Lung (tissue), 11 donors: ENCODE measurements at regions not wholly inside any gene's neighbourhood (a gene's known extent, or its start where the extent isn't known, plus 50 kb on each side); places are given as distances from the start of the nearest gene placed in this dataset.

Experiments used
- ATAC-seq: fragments of 200-7000 bp; cut with Tn5 transposase; one replicate; pipeline ENCODE4 v1.9.1; 2020; ENCODE audit warnings: moderate number of reproducible peaks; ENCODE audit not compliant: insufficient read depth, low FRiP score
- DNase-seq, 3 donors: peaks; one replicate each; pipeline ENCODE4 v3.0.0-alpha.2; 2013 to 2017
- H3K27ac ChIP-seq, 2 donors: one replicate each; pipeline ENCODE4 v1.5.1; 2013; ENCODE audit warnings: mild to moderate bottlenecking in 2 of 2, moderate library complexity in 2 of 2, control low read depth in 1 of 2, inconsistent platforms in 1 of 2, low read depth in 1 of 2, low read length in 1 of 2
- H3K27me3 ChIP-seq, 3 donors: one replicate each; pipeline ENCODE4 v1.5.1; 2013; ENCODE audit warnings: low read length in 2 of 3; ENCODE audit not compliant: control insufficient read depth in 3 of 3, insufficient read depth in 3 of 3
- H3K36me3 ChIP-seq, 4 donors: one replicate each; pipeline ENCODE4 v1.5.1; 2013; ENCODE audit warnings: low read length in 4 of 4, mild to moderate bottlenecking in 1 of 4, moderate library complexity in 1 of 4; ENCODE audit not compliant: control insufficient read depth in 4 of 4, insufficient read depth in 4 of 4
- H3K4me1 ChIP-seq, 5 donors: one replicate each; pipeline ENCODE4 v1.5.1; 2013; ENCODE audit warnings: low read length in 5 of 5, mild to moderate bottlenecking in 2 of 5, moderate library complexity in 1 of 5; ENCODE audit not compliant: control insufficient read depth in 5 of 5, insufficient read depth in 5 of 5
- H3K4me3 ChIP-seq: one replicate; pipeline ENCODE4 v1.5.1; 2013; ENCODE audit warnings: mild to moderate bottlenecking, control low read depth, moderate library complexity
- H3K9ac ChIP-seq, 2 donors: one replicate each; pipeline ENCODE4 v1.5.1; 2013; ENCODE audit warnings: low read length in 2 of 2, control low read depth in 1 of 2; ENCODE audit not compliant: insufficient read depth in 1 of 2
- H3K9me3 ChIP-seq, 4 donors: one replicate each; pipeline ENCODE4 v1.5.1; 2013; ENCODE audit warnings: low read length in 3 of 4, mild to moderate bottlenecking in 1 of 4, moderate library complexity in 1 of 4; ENCODE audit not compliant: control insufficient read depth in 4 of 4, insufficient read depth in 3 of 4
- CTCF ChIP-seq: IDR thresholded peaks from 2 replicates; pipeline ENCODE4 v1.5.1; 2012; ENCODE audit warnings: mild to moderate bottlenecking; ENCODE audit errors: control extremely low read depth, extremely low read depth
- WGBS, 2 donors: extraction: QIAGEN DNeasy Blood & Tissue Kit; methylation state at CpG; one replicate each; pipeline ENCODE4 v1.1.7; 2013; 5-methylcytosine and 5-hydroxymethylcytosine counted together
- donor health status: control.
- donor health status: control.
- donor health status: Bipolar disorder and iron deficiency.
- donor health status: healthy.
- donor health status: DM: yes; HTN: yes; CAD: no.

DNA sequence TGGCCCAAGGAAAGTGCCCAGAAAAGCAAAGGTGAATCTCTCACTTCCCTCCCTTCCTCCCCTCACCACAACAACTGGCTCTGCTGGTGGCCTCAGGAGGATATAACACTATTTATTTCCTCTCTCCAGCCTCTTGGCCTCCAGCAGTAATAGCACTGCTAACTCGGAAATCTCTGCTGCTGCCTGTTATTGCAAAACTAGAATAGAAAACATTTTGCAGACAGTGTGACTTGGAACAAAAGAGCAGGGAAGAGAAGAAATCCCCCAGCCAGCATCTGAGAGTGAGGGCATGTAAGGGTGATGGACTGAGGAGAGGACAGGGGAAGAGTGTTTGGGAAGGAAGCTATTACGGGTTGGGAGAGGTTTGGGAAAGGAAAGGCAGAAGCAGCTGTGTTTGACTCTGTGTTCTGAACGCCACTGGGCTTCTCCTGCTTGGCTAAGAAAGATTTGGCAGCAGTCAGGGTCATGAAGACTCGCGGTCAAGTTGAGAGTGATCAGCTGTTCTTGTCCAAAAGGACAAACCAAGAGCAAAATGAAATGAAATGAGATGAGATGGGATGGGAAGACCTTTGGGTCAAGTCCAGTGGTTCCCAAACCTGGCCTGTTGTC lies 81.0 kb upstream of the SNX9 start:
- Histone ChIP-seq H3K27ac (no peak overlapping the region), H3K9me3 (no peaks in the 10 kb centered on the region), H3K27me3 (peaks cover 0 to 2% (median 0%) of the 10 kb centered on the region in 3 donors), H3K4me3 (no peak overlapping the region), H3K4me1 (peaks cover 0 to 19% (median 0%) of the 10 kb centered on the region in 5 donors), H3K9ac (peak overlapping the region in 1 of 2 donors; percentile 34), H3K36me3 (no peaks in the 10 kb centered on the region)
- no peak for ATAC-seq
- 61 to 75% methylated on average over 5 of the region's 5 CpGs for WGBS, 2 donors
- peak; percentile 66 to 88 (median 79) for DNase-seq
- no peak for TF ChIP-seq CTCF

DNA sequence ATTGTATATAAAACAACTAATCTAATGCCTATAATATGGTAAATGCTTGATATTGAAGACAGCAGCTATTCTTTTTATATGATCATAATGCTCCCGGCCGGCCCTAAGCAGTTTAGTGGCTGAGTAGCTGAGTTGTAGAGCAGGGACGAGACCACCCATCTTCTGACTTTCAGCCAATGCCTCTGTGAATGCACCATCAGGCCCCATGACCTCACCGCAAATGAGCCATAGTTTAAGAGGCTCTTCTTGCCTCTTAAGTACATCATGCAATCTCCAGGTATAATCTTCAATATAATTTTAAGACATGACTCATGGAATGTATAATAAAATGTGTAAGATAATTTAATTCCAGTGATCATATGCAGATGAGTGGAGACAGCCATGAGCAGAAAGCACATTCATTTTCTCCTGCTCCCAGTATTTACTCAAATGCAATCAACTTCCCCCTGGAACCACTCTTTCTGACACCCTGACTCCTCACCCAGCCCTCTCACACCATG lies 78.9 kb upstream of the SNX9 start:
- 87 to 89% methylated on average over 4 of the region's 4 CpGs for WGBS, 2 donors
- Histone ChIP-seq H3K36me3 (no peaks in the 10 kb centered on the region), H3K9ac (no peak overlapping the region), H3K27me3 (peaks cover 0 to 2% (median 0%) of the 10 kb centered on the region in 3 donors), H3K9me3 (no peaks in the 10 kb centered on the region), H3K4me1 (peaks cover 0 to 23% (median 0%) of the 10 kb centered on the region in 5 donors), H3K27ac (no peak overlapping the region), H3K4me3 (no peak overlapping the region)
- ATAC-seq, result no peak
- no peak for TF ChIP-seq CTCF
- peak in 1 of 3 donors; percentile 43 for DNase-seq

- TF ChIP-seq CTCF, result no peak
- DNase-seq, result no peak
- peaks cover 0 to 14% (median 0%) of the 10 kb centered on the region in 5 donors for H3K4me1 ChIP-seq
- no peak overlapping the region for H3K9ac ChIP-seq
- H3K4me3 ChIP-seq, result no peak overlapping the region
- no peak for ATAC-seq
- peaks cover 0 to 1% (median 0%) of the 10 kb centered on the region in 4 donors for H3K9me3 ChIP-seq
- H3K27ac ChIP-seq, result no peak overlapping the region
- 92 to 95% methylated on average over 8 of the region's 8 CpGs for WGBS, 2 donors
- peaks cover 0 to 2% (median 0%) of the 10 kb centered on the region in 3 donors for H3K27me3 ChIP-seq
- H3K36me3 ChIP-seq, result no peaks in the 10 kb centered on the region
Observed at GRCh38 chr6:157746897-157747296, 76.1 kb upstream of the SNX9 start.
